ENCODE measurements at regions not wholly inside any gene's neighbourhood (a gene's known extent, or its start where the extent isn't known, plus 50 kb on each side); places are given as distances from the start of the nearest gene placed in this dataset.
A peak's percentile ranks its signal among the peaks of the same experiment; 100 is the strongest.

DNA sequence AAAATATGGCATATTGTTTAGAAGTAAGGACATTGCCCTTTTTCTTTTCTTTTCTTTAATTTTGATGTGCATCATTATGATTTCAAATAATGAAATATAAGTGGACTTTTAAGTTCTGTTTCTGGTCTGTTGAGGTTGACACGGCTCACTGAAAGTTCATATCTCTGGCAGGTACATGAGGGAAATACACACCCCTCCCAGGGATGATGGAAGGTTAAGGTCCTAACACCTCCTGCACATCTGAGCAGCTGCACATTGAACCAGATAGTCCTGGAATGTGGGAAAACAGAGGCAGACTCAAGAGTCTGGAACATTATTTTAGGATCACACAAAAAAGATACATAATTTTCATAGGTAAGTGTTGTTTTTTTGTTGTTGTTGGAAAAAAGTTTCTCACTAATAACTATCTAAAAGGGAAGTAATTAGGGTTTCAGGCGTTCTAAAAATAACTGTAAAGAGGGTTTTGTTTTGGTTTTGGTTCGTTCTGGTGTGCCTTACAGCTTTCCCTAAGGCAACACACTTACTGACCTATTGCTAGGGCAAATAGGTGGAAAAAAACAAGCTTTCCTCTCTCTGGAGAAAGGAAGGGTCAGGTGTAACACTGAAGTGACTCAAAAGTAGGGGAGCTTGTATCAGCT lies 201.2 kb upstream of the PRKCQ start (continued):
- TF ChIP-seq, protein P1, sequence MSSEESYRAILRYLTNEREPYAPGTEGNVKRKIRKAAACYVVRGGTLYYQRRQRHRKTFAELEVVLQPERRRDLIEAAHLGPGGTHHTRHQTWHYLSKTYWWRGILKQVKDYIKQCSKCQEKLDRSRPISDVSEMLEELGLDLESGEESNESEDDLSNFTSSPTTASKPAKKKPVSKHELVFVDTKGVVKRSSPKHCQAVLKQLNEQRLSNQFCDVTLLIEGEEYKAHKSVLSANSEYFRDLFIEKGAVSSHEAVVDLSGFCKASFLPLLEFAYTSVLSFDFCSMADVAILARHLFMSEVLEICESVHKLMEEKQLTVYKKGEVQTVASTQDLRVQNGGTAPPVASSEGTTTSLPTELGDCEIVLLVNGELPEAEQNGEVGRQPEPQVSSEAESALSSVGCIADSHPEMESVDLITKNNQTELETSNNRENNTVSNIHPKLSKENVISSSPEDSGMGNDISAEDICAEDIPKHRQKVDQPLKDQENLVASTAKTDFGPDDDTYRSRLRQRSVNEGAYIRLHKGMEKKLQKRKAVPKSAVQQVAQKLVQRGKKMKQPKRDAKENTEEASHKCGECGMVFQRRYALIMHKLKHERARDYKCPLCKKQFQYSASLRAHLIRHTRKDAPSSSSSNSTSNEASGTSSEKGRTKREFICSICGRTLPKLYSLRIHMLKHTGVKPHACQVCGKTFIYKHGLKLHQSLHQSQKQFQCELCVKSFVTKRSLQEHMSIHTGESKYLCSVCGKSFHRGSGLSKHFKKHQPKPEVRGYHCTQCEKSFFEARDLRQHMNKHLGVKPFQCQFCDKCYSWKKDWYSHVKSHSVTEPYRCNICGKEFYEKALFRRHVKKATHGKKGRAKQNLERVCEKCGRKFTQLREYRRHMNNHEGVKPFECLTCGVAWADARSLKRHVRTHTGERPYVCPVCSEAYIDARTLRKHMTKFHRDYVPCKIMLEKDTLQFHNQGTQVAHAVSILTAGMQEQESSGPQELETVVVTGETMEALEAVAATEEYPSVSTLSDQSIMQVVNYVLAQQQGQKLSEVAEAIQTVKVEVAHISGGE (tag by site-specific recombination; conservative IDR thresholded peaks at IDR 0.05; ENCODE audit: low read depth) = no peak
- TF ChIP-seq, protein P2, sequence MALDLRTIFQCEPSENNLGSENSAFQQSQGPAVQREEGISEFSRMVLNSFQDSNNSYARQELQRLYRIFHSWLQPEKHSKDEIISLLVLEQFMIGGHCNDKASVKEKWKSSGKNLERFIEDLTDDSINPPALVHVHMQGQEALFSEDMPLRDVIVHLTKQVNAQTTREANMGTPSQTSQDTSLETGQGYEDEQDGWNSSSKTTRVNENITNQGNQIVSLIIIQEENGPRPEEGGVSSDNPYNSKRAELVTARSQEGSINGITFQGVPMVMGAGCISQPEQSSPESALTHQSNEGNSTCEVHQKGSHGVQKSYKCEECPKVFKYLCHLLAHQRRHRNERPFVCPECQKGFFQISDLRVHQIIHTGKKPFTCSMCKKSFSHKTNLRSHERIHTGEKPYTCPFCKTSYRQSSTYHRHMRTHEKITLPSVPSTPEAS (tag by site-specific recombination; IDR thresholded peaks at IDR 0.05) = no peak
- TF ChIP-seq IKZF3 (tag by site-specific recombination; IDR thresholded peaks at IDR 0.05) = no peak
- TF ChIP-seq ZNF677 (tag by site-specific recombination; IDR thresholded peaks at IDR 0.05) = no peak
- no peak for TF ChIP-seq ZFP69B (tag by site-specific recombination; IDR thresholded peaks at IDR 0.05)
- no peak for TF ChIP-seq OVOL3 (tag by site-specific recombination; IDR thresholded peaks at IDR 0.05)
- no peak for TF ChIP-seq GLIS2 (tag by site-specific recombination; IDR thresholded peaks at IDR 0.05)
- no peak for TF ChIP-seq ZNF2 (tag by site-specific recombination; IDR thresholded peaks at IDR 0.05)
- TF ChIP-seq ZNF624 (tag by site-specific recombination; IDR thresholded peaks at IDR 0.05) = no peak
- TF ChIP-seq ZNF121 (tag by site-specific recombination; IDR thresholded peaks at IDR 0.05) = no peak

DNA sequence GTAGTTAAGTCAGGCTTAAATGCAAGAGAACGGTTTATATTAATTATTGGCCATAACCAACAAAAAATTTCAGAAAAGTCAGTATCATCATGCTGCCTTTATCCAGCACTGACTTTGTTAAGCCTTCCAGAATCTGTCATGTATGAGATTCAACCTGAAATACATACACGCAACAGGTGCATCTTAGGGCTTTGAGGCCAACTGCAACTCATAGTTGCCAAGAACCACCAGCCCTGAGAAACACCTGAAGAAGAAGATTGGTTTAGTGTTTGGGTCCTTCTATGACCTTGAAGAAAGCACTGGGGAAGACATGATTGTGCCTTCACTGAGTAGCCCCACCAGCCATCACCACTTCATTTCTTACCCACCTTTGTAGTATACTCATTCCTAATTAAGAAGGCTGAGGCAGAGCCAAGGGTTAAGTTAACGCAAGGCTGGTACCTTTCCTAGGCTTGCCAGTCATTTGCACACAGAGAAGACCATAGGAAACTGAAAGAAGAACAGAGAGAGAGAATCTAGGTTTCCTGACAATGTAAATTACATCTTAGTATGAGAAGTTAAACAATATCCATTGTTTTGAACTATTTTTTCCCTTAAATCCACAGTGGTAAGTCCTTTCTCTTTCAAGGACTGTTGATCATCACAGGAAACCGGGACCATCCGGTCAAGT lies 200.1 kb upstream of the PRKCQ start:
- ChIA-PET CTCF (no interaction called here), POLR2A (no interaction called here)
- Histone ChIP-seq H3K4me3 (ENCODE audit: low read depth, low read length) (no peak overlapping the region), H3K36me3 (ENCODE audit: control insufficient read depth in 2 of 2, insufficient read depth in 1 of 2, low read length in 2 of 2) (no peaks in the 10 kb centered on the region), H3K9me3 (ENCODE audit: control insufficient read depth, insufficient read depth, low read depth, low read length) (no peaks in the 10 kb centered on the region), H3K4me1 (ENCODE audit: control insufficient read depth, insufficient read depth, low read length) (no peaks in the 10 kb centered on the region), H3K27ac (ENCODE audit: extremely low read depth, low read depth, low read length) (no peak overlapping the region)
- TF ChIP-seq ZSCAN16 (tag by site-specific recombination; IDR thresholded peaks at IDR 0.05) = no peak
- peak; percentile 52; the same call in 1 of the 2 replicates for TF ChIP-seq SCRT2 (tag by site-specific recombination; IDR thresholded peaks at IDR 0.05)

DNA sequence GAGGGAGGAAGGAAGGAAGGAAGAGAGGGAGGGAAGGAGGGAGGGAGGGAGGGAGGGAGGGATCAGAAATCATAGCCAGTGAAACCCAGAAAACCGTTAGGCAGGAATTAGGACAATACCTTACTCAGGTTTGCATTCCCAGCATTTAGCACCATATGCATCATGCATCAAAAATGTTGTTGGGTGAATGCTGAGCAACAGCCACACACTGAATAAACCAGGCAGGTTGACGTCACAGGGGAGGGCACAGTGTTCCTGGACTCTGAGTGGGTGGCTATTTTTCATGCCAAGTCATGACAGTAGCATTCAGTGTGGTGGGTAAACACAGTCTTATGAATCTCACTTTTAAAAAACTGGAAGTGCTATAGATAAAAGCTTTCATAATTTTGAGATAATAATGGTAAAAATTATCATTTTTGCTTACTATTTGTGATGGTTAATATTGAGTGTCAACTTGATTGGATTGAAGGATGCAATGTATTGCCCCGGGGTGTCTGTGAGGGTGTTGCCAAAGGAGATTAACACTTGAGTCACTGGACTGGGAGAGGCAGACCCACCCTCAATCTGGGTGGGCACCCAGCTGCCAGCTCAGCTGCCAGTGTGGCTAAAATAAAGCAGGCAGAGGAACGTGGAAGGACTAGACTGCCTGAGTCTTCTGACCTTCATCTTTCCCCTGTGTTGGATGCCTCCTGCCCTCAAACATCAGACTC lies 199.1 kb upstream of the PRKCQ start:
- no peaks in the 10 kb centered on the region for H3K4me1 ChIP-seq (ENCODE audit: control insufficient read depth, insufficient read depth, low read length)
- CTCF ChIA-PET = no interaction called here
- H3K9me3 ChIP-seq (ENCODE audit: control insufficient read depth, insufficient read depth, low read depth, low read length) = no peaks in the 10 kb centered on the region
- no peak overlapping the region for H3K4me3 ChIP-seq (ENCODE audit: low read depth, low read length)
- H3K36me3 ChIP-seq (ENCODE audit: control insufficient read depth in 2 of 2, insufficient read depth in 1 of 2, low read length in 2 of 2) = no peaks in the 10 kb centered on the region
- TF ChIP-seq YY2 (tag by site-specific recombination; IDR thresholded peaks at IDR 0.05) (no peak), ZNF266 (tag by site-specific recombination; IDR thresholded peaks at IDR 0.05; ENCODE audit: low read depth) (no peak), ZBTB21 (tag by site-specific recombination; IDR thresholded peaks at IDR 0.05) (0 out of 2 replicates have a peak, but pooled peaks have one; percentile 24), SETDB1 (IDR thresholded peaks at IDR 0.05; ENCODE audit: insufficient read length, low read length) (no peak), KLF1 (tag by site-specific recombination; IDR thresholded peaks at IDR 0.05) (no peak), SP2 (tag by site-specific recombination; IDR thresholded peaks at IDR 0.05) (0 out of 2 replicates have a peak, but pooled peaks have one; percentile 16), ZFHX2 (tag by site-specific recombination; conservative IDR thresholded peaks at IDR 0.05) (peak; percentile 47; the same call in 1 of the 2 replicates), ZNF629 (tag by site-specific recombination; IDR thresholded peaks at IDR 0.05) (peak; percentile 76), ZFP69B (tag by site-specific recombination; IDR thresholded peaks at IDR 0.05) (no peak), ZNF670 (tag by site-specific recombination; IDR thresholded peaks at IDR 0.05; ENCODE audit: low read depth) (no peak), ZNF76 (tag by site-specific recombination; IDR thresholded peaks at IDR 0.05; ENCODE audit: borderline replicate concordance, low read depth) (no peak), EGR2 (tag by site-specific recombination; IDR thresholded peaks at IDR 0.05; ENCODE audit: low read depth) (peak; percentile 34), MZF1 (tag by site-specific recombination; IDR thresholded peaks at IDR 0.05; ENCODE audit: borderline replicate concordance) (no peak)
- TF ChIP-seq, protein P3, sequence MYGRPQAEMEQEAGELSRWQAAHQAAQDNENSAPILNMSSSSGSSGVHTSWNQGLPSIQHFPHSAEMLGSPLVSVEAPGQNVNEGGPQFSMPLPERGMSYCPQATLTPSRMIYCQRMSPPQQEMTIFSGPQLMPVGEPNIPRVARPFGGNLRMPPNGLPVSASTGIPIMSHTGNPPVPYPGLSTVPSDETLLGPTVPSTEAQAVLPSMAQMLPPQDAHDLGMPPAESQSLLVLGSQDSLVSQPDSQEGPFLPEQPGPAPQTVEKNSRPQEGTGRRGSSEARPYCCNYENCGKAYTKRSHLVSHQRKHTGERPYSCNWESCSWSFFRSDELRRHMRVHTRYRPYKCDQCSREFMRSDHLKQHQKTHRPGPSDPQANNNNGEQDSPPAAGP (tag by site-specific recombination; IDR thresholded peaks at IDR 0.05) = peak; percentile 85; the same call in 1 of the 2 replicates
- TF ChIP-seq, protein P4, sequence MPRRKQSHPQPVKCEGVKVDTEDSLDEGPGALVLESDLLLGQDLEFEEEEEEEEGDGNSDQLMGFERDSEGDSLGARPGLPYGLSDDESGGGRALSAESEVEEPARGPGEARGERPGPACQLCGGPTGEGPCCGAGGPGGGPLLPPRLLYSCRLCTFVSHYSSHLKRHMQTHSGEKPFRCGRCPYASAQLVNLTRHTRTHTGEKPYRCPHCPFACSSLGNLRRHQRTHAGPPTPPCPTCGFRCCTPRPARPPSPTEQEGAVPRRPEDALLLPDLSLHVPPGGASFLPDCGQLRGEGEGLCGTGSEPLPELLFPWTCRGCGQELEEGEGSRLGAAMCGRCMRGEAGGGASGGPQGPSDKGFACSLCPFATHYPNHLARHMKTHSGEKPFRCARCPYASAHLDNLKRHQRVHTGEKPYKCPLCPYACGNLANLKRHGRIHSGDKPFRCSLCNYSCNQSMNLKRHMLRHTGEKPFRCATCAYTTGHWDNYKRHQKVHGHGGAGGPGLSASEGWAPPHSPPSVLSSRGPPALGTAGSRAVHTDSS (tag by site-specific recombination; IDR thresholded peaks at IDR 0.05) = no peak
- no peak overlapping the region for H3K27ac ChIP-seq (ENCODE audit: extremely low read depth, low read depth, low read length)
- POLR2A ChIA-PET = no interaction called here

Measured in HEK293 (cell line).